Activated T-helper 2 cell treated with anti-CD3 and anti-CD28 coated beads, Interferon-gamma antibody, Interleukin-2, Interleukin-4, amounts not matched to agents 10 μg/mL and 5 μg/mL and 100 μg/mL, durations not matched to agents 14 hours and 24 hours and 36 hours (primary cell): ENCODE measurements at regions not wholly inside any gene's neighbourhood (a gene's known extent, or its start where the extent isn't known, plus 50 kb on each side); places are given as distances from the start of the nearest gene placed in this dataset.

Experiments
- DNase-seq: peaks from one replicate; pipeline ENCODE4 v3.0.0; 2021; ENCODE audit warnings: low spot score
- H3K27ac Mint-ChIP-seq: one replicate; pipeline ENCODE4 v1.8.0; 2021; ENCODE audit warnings: mixed read lengths
- H3K27me3 Mint-ChIP-seq: one replicate; pipeline ENCODE4 v1.8.0; 2021; ENCODE audit warnings: low read depth, mixed read lengths
- H3K36me3 Mint-ChIP-seq: one replicate; pipeline ENCODE4 v1.8.0; 2021; ENCODE audit warnings: low read depth, mixed read lengths
- H3K4me1 Mint-ChIP-seq: one replicate; pipeline ENCODE4 v1.8.0; 2021; ENCODE audit warnings: low read depth, mixed read lengths
- H3K4me3 Mint-ChIP-seq: one replicate; pipeline ENCODE4 v1.8.0; 2021; ENCODE audit warnings: low read depth, mild to moderate bottlenecking, moderate library complexity, mixed read lengths
- H3K9me3 Mint-ChIP-seq: one replicate; pipeline ENCODE4 v1.8.0; 2021; ENCODE audit warnings: mixed read lengths
- intact Hi-C: fragments of 100-400 bp; cut with micrococcal nuclease; formaldehyde crosslinking; loops from one replicate; pipeline ENCODE4 v1.15.1; 2023

DNA sequence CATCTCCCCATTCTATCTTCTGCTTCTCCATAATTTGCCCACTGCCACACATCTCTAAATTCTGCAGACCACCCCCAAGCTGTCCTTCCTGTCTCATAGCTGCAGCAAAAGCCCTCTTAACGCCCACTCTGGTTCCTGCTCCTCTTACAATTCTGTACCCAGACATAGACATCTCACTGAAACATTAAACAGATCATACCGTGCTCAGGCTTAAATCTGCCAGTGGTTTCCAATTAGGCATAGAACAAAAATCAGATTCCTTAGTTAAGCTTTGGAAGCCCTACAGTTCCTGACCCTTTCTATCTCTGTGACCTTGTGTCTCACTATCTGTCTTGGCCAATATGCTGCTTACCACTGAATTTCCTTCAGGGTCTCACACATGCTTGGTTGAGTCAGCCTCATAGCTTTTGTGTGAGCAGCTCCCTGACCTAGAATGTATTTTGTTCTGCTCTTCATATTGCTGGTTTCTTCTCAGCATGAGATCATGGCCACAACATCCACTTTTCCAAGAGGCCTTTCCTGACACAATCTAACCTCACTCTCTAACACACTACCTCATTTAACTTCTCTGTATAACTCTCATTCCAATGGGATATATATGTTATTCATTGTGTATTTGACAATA is 749.7 kb downstream of the MAFB start:
- Mint-ChIP-seq H3K9me3 (no peaks in the 10 kb centered on the region), H3K27me3 (no peaks in the 10 kb centered on the region), H3K4me3 (no peak overlapping the region), H3K27ac (no peak overlapping the region), H3K4me1 (no peaks in the 10 kb centered on the region), H3K36me3 (no peaks in the 10 kb centered on the region)
- no peak for DNase-seq
- intact Hi-C loops = no loop called here

DNA sequence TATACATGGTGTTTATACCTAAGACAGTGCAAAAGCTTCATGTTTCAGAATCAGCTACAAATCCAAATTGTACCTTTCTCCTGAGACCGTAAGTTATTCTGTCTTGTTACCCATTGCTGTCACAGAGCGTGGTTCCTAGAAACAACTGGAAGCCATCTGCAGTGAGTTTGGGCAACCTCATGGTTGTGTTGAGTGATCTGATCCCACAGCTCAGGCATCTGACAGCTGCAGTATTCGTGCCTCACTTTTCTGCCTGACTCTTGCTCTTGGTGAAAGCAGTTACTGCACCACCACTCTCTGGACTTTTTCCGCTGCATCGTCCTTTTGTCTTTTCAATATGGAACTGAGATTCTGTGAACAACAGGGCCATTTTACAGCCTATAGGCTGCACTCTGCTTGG is 752.6 kb downstream of the MAFB start:
- Mint-ChIP-seq H3K27ac (no peak overlapping the region), H3K36me3 (no peaks in the 10 kb centered on the region), H3K9me3 (no peaks in the 10 kb centered on the region), H3K27me3 (no peaks in the 10 kb centered on the region), H3K4me1 (no peaks in the 10 kb centered on the region), H3K4me3 (no peak overlapping the region)
- DNase-seq = no peak
- intact Hi-C loops = no loop called here

DNA sequence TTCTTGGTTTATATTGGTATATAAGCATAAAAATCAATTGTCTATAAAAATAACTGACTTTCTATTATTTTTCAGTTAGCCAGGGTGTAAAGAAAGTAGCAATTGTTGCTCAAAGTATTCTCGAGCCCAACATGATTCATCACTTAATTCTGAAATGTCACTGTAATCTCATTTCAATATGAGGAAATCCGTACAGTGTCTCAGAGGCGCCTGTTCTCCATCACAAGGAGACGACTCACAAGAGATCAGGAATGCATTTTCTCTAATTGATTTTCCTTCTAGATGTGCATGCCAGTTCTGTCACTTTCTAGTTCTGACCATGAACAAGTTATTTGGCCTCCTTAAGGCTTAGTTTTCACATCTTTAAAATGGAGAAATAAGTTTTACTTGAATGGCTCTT is 753.1 kb downstream of the MAFB start:
- Mint-ChIP-seq H3K4me3 (no peak overlapping the region), H3K9me3 (no peaks in the 10 kb centered on the region), H3K27me3 (no peaks in the 10 kb centered on the region), H3K36me3 (no peaks in the 10 kb centered on the region), H3K4me1 (no peaks in the 10 kb centered on the region), H3K27ac (no peak overlapping the region)
- intact Hi-C loops = no loop called here
- DNase-seq = no peak

DNA sequence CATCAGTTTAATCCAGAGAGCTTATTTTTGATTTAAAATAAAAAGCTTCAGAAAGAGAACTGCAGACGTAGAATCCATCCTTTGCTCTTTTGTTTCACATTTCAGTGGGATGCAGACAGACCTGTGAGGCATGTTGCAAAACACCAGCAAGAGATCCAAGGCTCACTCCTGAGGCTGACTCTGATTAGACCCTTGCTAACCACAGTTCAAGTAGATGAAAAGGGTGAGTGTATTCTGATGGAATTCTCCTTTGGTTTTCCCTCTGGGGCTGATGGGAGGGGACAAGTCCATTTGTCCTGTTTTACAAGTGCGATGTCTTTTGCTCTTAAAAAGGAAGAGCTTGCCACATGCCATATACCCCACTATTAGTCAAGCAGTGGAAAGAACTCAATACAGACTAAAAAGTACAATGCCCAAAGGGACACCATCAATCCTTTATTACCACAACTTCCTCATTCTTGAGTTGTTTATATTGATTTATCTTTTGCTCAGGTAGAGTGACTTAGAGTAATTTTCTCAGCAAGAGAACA is 772.7 kb downstream of the MAFB start:
- DNase-seq = no peak
- H3K36me3 Mint-ChIP-seq = no peaks in the 10 kb centered on the region
- H3K4me1 Mint-ChIP-seq = no peaks in the 10 kb centered on the region
- H3K27me3 Mint-ChIP-seq = no peaks in the 10 kb centered on the region
- no peak overlapping the region for H3K27ac Mint-ChIP-seq
- intact Hi-C loops = no loop called here
- no peak overlapping the region for H3K4me3 Mint-ChIP-seq
- H3K9me3 Mint-ChIP-seq = peaks cover 5% of the 10 kb centered on the region

DNA sequence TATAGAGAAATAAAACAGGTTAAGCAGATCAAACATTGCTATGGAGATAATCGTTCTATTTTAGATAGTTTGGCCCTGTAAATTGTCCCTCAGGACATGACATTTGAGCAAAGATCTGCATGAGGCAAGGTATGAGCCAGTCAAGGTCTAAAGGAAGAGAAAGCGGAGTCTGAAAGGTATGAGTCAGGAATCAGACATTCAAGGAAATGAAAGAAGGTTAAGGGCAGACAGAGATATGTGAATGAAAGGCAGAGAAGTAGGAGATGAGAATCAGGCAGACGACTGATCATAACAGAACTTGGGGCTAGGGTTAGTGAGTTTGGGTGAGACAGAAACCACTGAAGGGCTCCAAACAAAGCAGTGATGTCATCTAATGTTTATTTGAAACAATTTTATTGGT is 775.8 kb downstream of the MAFB start:
- H3K4me3 Mint-ChIP-seq = no peak overlapping the region
- intact Hi-C loops = no loop called here
- no peaks in the 10 kb centered on the region for H3K36me3 Mint-ChIP-seq
- H3K9me3 Mint-ChIP-seq = no peaks in the 10 kb centered on the region
- no peak overlapping the region for H3K27ac Mint-ChIP-seq
- no peaks in the 10 kb centered on the region for H3K27me3 Mint-ChIP-seq
- DNase-seq = no peak
- no peaks in the 10 kb centered on the region for H3K4me1 Mint-ChIP-seq

DNA sequence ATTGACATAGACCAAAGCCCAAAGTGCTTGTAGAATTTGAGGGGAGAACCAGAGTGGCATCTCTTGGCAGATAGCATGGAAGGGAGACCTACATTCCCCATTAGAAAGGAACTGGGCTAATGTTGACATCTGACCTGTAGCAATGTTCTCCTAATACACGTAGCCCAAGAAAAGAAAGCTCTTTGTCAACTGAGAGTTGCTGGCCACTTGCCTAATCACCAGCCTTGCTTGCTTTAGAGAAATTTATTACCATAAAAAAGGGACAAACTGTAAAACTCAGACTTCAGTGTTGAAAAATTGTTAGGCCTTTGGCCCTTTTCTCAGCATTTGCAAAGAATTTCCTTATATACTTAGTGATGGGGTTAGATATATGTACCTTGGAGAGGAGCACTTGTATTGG is 777.5 kb downstream of the MAFB start:
- Mint-ChIP-seq H3K36me3 (no peaks in the 10 kb centered on the region), H3K27ac (no peak overlapping the region), H3K27me3 (no peaks in the 10 kb centered on the region), H3K9me3 (no peaks in the 10 kb centered on the region), H3K4me1 (no peaks in the 10 kb centered on the region), H3K4me3 (no peak overlapping the region)
- intact Hi-C loops = no loop called here
- no peak for DNase-seq

DNA sequence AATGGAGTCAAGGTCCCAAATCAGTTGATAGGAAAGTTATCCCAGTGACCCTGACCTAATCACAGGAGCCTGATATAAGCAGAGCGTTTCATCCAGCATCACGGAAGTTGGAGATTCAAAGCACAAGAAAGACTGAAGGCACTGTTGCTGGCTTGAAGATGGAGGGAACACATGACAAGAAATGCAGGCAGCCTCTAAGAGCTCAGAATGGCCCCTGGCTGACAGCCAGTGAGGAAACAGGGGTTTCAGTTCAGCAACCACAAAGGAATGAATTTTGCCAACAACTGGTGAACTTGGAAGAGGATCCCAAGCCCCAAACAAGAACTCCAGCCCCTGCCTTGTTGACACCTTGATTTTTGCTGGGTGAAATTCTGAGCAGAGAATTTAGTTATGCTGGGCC is 778.5 kb downstream of the MAFB start:
- no peaks in the 10 kb centered on the region for H3K9me3 Mint-ChIP-seq
- intact Hi-C loops = no loop called here
- H3K4me3 Mint-ChIP-seq = no peak overlapping the region

DNA sequence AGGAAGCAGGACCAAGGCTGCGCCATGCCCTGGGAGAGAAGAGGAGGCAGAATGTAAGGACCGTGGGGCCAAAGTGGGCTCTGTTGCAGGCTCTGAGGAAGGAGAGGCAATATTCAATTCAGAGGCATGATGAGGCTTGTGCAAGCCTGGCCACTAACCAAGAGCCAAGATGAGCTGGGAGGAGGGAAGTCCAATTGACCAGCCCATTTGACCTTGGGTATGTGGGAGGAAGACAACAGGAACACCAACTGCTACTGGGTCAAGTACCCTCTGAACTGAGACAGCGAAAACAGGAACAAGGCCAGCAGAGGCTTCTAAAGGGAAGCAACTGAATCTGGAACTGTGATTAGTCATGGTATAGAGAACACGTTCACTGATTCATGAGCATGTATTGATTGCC is 779.6 kb downstream of the MAFB start:
- Mint-ChIP-seq H3K9me3 (no peaks in the 10 kb centered on the region), H3K36me3 (no peaks in the 10 kb centered on the region), H3K27ac (no peak overlapping the region), H3K4me1 (no peaks in the 10 kb centered on the region), H3K27me3 (no peaks in the 10 kb centered on the region), H3K4me3 (no peak overlapping the region)
- DNase-seq = no peak
- intact Hi-C loops = no loop called here

More for the DNA sequence above, 778.5 kb downstream of the MAFB start:
- Mint-ChIP-seq H3K36me3 (no peaks in the 10 kb centered on the region), H3K27ac (no peak overlapping the region), H3K4me1 (no peaks in the 10 kb centered on the region), H3K27me3 (no peaks in the 10 kb centered on the region)
- no peak for DNase-seq

DNA sequence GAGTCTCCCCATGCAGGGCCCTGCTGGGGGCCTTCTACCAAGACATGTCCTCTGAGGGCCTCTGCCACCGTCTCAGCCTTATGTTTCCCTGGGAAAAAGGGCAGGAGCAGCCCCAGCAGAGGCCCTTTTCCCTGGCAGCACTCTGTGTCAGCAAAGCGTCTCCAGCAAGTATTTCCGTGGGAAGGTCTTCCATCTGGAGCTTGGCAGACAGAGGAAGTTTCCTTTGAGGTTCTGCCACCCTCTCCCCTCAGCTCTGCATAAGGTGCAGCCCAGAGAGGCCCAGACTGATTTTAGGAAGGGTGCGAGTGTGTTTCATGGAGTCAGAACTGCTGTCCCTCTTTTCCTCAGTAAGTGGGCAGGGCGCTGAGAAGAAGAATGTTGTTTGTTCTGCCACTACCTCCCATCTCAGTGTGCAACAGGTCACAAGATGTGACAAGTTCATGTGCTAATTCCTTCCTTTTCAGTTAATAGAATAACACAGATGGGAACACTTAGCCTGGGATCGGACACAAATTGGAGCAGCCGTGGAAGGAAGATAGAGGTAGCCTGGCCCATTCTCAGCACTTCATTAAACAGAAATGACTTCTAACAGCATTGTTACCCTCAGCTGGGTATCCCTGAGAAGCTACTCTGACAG is 784.4 kb downstream of the MAFB start:
- Mint-ChIP-seq H3K4me3 (no peak overlapping the region), H3K27ac (no peak overlapping the region), H3K27me3 (no peaks in the 10 kb centered on the region), H3K36me3 (no peaks in the 10 kb centered on the region), H3K9me3 (no peaks in the 10 kb centered on the region), H3K4me1 (no peaks in the 10 kb centered on the region)
- intact Hi-C loops = no loop called here
- DNase-seq = no peak

DNA sequence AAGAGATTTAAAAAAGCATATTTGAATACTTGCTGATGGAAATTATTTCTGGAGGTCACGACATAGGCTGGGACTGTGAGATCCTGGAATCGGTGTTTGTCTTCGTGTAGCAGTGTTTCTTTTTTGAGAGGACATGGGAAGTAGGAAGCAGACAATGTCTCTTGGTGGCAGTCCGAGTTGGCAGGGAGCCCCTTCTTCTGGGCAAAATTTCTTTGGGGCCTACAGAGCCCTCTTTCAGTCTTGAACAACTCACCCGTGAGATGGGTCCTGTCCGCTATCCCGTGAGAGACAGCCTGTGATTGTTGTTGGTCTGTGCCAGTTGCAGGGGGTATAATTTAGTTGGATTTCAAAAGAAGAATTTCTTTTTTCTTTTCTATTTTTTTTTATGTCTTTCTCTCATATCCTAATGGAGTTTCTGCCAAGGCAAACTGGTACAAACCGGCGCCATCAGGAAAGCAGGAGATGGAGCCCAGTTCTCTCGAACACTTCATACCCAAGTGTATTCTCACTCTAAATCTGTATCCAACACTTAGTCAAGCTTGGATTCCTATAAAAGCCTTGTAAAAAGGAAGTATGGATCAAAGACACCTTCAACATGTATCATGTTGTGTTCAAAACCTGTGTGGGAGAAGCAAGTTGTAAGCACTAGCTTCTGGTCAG is 785.1 kb downstream of the MAFB start:
- Mint-ChIP-seq H3K4me3 (no peak overlapping the region), H3K9me3 (no peaks in the 10 kb centered on the region), H3K27ac (no peak overlapping the region), H3K27me3 (no peaks in the 10 kb centered on the region), H3K36me3 (no peaks in the 10 kb centered on the region), H3K4me1 (no peaks in the 10 kb centered on the region)
- intact Hi-C loops = no loop called here
- no peak for DNase-seq

DNA sequence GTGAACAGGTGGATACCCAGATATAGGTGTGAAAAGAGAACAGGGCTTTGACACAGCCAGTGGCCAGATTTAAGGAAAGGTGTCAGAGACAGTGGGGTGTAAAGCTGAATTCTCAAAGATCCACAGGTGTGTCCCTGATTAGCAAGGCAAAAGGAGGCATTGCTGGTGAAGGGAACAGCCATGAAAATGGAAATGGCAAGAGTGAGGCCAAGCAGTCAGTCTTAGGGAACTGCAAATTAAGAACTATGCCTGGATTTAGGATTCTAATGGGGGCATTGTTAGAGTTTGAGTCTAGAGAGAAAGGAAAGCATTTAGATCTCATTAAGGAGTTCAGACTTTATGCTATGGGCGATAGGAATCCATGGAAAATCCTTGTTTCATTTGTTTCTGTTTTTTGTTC is 789.2 kb downstream of the MAFB start:
- no peaks in the 10 kb centered on the region for H3K4me1 Mint-ChIP-seq
- no peaks in the 10 kb centered on the region for H3K9me3 Mint-ChIP-seq
- H3K27ac Mint-ChIP-seq = no peak overlapping the region
- no peaks in the 10 kb centered on the region for H3K36me3 Mint-ChIP-seq
- no peaks in the 10 kb centered on the region for H3K27me3 Mint-ChIP-seq
- no peak overlapping the region for H3K4me3 Mint-ChIP-seq
- DNase-seq = no peak
- intact Hi-C loops = no loop called here

DNA sequence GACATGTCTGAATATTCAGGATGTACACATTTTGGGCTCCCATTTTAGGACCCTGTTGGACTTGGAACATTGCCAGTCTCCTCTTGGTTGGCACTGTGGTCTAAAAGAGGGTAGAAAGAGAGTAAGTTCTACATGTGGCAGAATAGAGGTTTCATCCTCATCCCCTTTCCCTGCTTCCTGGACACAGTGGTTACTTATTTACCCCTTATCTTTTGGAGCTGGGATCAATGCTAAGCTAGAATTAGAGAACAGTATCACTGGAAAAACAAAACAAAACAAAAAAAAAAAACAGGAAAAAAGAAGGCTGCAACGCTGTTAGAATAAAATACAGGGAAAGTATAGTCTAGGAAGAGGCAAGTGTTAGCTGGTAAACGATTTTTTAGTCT is 790.6 kb downstream of the MAFB start:
- Mint-ChIP-seq H3K36me3 (no peaks in the 10 kb centered on the region), H3K27me3 (no peaks in the 10 kb centered on the region), H3K4me3 (no peak overlapping the region), H3K27ac (no peak overlapping the region), H3K9me3 (no peaks in the 10 kb centered on the region), H3K4me1 (no peaks in the 10 kb centered on the region)
- intact Hi-C loops = no loop called here
- DNase-seq = no peak

DNA sequence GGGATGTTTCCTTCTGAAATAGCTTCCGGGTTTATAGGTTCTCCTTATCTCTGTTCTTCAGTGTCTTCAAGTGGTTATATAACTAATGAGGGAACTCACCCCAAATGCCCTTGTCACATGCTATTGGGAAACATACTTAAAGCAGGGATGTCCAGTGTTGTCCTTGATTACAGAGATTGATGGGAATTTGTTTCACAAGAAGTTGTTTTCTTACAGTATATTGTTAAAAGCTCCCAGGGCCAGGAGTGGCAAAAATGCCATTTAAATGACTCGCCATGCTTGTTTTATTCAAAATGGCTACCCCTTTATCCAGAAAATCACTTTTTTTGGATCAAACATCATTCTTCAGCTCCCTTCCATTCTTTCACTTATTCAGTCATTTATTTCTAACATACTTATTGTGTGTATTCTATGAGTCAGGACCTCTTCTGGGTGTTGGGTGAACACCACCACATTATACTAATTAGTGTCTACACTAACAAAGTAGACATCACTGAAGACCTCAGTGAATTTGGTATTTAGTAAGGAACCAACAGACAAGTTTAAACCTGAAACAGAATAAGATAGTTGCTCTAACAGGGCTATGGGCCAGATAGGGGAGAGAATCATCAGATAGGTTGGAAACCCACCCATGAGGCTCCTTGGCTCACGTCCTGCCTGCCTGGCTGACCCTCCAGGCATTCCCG is 791.1 kb downstream of the MAFB start:
- Mint-ChIP-seq H3K4me3 (no peak overlapping the region), H3K36me3 (no peaks in the 10 kb centered on the region), H3K27ac (no peak overlapping the region), H3K9me3 (no peaks in the 10 kb centered on the region), H3K27me3 (no peaks in the 10 kb centered on the region), H3K4me1 (no peaks in the 10 kb centered on the region)
- intact Hi-C loops = no loop called here
- DNase-seq = no peak
